GM12892 (cell line): ENCODE measurements at regions not wholly inside any gene's neighbourhood (a gene's known extent, or its start where the extent isn't known, plus 50 kb on each side); places are given as distances from the start of the nearest gene placed in this dataset.

Source experiments
- DNase-seq: peaks from one replicate; pipeline ENCODE4 v3.0.0; 2011; ENCODE audit not compliant: insufficient read length
- FAIRE-seq: peaks from 2 replicates; lab custom pipeline; 2011; peaks lifted over from hg19 to GRCh38; lab: Jason Lieb, UNC
- POLR2A ChIP-seq: IDR thresholded peaks from 2 replicates; pipeline ENCODE4 v1.6.1; 2011; ENCODE audit warnings: low read depth, low read length, control low read depth
- POLR2AphosphoS5 ChIP-seq: IDR thresholded peaks from 2 replicates; pipeline ENCODE4 v1.6.1; 2011; ENCODE audit warnings: low read depth, low read length, control low read depth
- TAF1 ChIP-seq: IDR thresholded peaks from 2 replicates; pipeline ENCODE4 v1.6.1; 2011; ENCODE audit warnings: low read depth, mild to moderate bottlenecking, control low read depth, low read length, borderline replicate concordance

DNA sequence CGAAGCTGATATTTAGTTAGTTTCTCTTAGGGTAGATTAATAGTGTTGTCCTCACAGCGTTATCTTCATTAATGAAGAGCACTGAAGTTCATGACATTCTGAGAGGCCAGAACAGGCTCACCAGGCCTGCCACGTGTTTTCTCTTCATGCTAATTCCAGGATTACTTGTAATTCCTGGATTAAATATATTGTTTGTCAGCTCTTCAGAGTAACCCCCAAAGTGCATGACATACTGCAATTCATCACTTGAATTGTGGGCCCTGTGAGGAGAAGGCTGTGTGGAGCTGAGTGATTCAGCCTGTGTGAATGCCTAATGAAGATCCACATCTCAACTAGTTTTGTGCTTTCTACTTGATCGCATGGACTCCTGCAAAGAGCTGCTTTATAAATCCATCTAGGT is 401.0 kb upstream of the ADAMTSL1 start:
- TF ChIP-seq POLR2AphosphoS5 (no peak), TAF1 (no peak), POLR2A (no peak)
- no peak for FAIRE-seq
- DNase-seq: no peak

DNA sequence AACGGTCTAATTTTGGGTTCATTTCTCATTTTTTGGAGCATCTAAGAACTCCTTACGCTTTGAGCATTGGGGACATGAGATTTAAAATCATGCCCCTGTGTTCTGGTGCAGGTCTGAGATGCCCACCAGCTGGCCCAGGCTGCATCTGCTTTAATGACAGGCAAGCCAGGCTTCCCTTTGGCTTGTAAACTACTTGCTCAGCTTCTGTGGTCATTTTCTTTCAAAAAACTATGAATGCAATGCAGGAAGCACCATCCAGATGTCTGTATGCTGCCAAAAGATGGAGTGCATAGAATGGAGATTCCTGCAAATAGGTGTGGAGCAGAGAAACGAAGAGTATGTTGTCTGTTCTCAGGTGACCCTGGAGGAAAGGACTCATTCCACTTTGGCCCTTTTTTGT is 399.9 kb upstream of the ADAMTSL1 start:
- no peak for TF ChIP-seq POLR2AphosphoS5
- TF ChIP-seq TAF1: no peak
- TF ChIP-seq POLR2A: no peak
- FAIRE-seq (no peak), DNase-seq (no peak)

DNA sequence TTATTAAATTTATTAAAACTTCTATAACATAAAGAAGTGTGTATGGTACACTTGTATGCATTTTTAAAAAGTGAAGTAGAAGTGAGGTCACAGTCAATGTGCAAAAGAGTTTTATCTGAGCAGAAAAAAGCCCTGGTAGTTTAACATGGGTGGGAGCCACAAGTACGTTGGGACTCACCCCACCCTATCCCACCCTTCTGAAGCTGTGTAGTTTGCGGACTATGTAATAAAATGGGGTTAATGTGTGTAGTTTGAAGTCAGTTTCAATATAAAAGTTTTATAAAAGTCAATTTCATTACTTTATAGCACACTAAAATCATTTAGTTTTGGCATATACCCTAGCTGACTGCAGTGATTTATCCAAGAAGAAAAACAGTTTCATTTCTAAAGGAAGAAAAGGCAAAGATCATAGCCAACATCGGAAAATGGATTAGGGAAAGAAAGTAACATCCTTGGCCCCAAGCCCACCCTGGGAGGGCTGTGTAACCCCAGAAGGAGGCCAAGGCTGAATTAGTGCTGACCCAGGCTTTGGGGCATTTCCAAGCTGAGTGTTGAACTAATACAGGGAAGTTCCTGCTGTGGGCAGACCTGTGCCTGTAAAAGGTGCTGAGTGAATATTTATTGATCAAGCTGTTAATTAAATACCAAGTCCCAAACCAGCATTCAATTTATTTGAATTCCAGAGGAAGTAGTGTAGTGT is 398.6 kb upstream of the ADAMTSL1 start:
- TF ChIP-seq TAF1: no peak
- TF ChIP-seq POLR2A: no peak
- no peak for TF ChIP-seq POLR2AphosphoS5
- FAIRE-seq: no peak
- DNase-seq: no peak

DNA sequence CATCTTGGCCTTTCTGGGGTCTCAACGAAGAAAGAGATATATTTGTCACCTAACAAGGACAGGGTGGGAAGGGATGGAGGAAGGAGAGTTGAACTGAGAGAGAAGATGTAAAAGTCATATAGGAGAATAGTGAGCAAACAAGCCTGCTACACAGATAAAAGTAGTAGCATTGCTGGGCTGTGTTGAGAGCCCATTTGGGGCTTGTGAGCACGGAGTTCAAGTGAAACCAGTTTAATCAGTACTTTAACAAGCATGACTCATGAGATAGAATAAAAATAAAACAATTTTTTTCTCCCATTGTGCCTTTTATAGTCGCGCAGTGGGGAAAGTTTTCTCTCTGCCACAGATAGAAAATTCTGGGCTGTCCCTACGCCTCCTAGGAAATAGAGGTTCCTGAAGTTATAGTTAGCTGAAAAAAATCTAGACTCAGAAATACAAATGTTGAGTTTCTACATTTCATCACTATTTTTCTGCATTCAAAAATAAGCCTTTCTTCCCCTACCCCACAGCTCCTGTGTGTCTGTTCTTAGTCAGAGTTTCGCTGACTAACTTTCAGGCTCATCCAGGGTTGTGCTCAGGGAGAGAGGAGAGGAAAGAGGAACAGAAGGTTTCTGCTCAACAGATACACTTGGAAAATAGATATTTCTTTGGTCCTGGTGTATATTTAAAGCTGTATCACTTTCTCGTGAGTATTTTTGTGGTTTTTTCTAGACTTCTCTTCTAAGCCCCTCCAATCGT is 395.8 kb upstream of the ADAMTSL1 start:
- FAIRE-seq: no peak
- DNase-seq: no peak
- TF ChIP-seq POLR2AphosphoS5 (no peak), TAF1 (no peak), POLR2A (no peak)

DNA sequence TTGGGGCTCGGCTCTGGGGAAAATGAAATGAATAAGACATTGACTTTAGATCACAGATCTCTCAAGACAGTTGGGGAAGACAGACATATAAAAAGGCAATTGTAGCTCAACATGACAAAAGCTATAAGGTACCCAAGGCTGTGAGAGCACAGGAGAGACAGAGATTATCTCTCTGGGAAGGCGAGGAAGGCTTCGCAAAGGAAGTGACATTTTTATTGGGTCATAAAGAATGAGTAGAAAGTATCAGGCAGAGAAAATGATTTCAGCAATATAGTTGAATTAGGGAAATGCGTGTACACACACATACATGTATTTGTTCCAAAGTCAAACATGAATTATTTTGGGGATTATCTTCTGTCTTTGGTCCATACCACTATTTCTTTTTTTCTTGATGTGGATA is 381.8 kb upstream of the ADAMTSL1 start:
- no peak for TF ChIP-seq TAF1
- no peak for TF ChIP-seq POLR2A
- DNase-seq (no peak), FAIRE-seq (no peak)

DNA sequence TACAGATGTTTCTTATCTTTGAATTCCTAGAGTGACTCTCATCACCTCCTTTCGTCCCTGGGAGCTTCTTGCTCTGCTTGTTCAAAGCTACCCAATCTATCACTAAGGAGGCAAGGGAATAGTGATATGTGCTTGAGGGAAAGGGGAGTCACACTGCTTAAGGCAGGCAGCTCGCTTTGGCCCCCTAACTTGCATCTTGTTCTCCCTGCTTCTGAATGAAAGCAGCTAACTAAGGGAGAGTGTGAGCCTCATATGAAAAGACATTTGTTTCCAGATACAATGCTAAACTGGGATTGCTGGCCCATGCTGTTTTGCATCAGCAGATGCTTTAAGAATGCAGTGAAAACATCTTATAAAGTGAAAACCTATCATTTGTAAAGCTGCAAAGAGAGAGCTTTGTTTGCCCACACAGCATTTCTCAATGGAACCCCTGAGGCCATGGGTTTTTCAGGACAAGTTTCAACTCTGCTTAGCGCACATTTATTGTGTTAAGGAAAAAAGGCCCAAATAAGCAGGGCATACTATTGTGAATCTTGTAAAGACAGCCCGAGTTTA is 367.9 kb upstream of the ADAMTSL1 start:
- FAIRE-seq: no peak
- no peak for TF ChIP-seq POLR2AphosphoS5
- no peak for TF ChIP-seq POLR2A
- no peak for TF ChIP-seq TAF1
- no peak for DNase-seq

DNA sequence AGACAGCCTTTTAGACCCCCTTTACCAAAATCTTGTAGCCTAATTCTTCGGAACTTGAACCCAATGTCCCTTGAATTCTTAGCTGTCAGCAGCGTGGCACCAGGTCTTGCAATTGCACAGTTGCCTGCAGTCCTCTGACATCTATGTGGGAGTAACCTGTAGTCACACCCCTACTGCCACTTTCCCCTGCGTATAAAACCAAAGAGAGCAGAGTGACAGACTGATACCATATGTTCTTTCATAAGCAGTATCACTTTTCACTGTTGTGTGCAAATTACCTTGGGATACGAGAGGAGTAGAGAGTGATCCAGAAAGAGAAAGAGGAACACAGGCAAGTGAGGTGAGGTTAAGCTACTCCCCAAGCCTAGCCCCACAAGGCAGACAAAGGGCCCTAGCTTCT is 364.3 kb upstream of the ADAMTSL1 start:
- FAIRE-seq: no peak
- TF ChIP-seq TAF1 (no peak), POLR2AphosphoS5 (no peak), POLR2A (no peak)
- no peak for DNase-seq

DNA sequence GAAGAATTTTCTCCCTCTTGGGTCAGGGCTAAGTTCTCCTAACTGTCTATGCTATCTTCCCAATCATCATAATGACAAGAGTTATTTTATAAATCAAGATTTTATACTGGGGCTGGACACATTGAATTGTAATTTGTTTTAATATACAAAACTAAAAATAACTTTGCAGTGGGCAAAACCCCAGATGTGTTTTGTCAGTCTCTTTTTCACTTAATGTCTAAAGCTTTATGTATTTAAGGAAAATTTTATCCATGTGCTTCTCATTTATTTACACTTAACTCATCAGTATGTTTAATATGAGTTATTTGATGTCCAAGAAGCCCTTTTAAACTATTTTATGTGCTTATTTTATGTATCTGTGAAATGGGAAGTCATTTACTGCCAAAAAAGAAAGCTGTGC is 362.8 kb upstream of the ADAMTSL1 start:
- FAIRE-seq (no peak), DNase-seq (no peak)
- no peak for TF ChIP-seq POLR2A
- no peak for TF ChIP-seq POLR2AphosphoS5
- no peak for TF ChIP-seq TAF1

DNA sequence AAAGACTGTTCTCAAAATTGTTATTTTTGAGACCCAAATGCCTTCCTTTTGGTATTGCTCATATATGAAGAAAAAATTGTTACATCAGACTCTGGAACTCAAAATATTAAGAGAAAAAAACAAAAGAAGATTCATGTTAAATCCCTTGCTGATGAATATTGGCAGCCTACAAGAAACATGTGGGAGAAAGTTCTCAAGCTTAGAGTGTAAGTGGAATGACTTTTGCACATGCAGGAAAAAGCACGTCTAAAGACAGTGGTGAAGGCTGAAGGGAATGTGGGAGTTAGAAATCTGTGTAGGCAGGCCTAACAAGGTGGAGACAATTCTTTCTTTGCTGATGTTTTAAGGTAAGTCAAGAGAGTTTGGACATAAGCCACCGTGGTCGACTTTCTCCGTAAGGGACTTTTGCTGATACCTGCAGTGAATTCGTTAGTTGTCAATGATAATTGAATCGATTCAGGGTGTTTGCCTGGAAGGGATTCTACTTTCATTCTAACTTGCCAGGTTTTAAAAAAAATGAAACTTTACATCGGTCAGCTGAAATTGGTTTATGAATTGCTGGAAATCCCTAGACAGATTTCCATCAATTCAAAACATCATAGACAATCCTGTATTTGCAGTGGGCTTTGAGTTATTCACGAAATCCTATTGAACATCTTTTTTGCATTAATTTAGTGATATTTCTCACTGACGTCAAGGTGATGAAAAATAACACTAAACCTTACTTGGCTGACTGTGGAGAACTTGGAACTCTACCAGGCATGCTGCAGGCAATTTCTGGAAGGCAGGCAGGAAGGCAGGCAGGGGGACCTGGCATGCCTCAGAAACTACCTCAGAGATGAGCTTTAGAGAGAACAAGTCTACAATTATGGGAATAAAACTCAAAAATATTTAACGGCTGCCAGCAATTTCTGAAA is 359.1 kb upstream of the ADAMTSL1 start:
- DNase-seq: no peak
- TF ChIP-seq POLR2AphosphoS5 (no peak), TAF1 (no peak), POLR2A (no peak)
- no peak for FAIRE-seq

DNA sequence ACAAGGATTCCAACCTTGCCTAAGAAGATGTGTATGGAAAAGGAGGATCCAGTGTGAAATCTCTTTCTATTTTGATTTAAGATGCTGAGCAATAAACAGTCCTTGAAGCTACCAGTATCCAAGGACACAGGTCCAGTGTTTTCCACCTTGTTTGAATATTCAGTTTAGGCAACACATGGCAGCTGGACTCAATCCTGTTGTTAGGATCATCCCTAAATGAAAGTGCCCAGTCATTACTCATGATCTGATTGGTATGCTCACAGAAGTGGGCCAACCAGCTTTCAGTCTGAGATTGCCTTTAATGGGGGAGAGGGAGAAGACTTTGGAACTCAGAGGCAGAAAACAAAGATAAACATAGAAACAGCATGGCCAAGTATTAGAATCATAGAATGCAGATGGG is 355.7 kb upstream of the ADAMTSL1 start:
- no peak for TF ChIP-seq POLR2AphosphoS5
- TF ChIP-seq POLR2A: no peak
- no peak for TF ChIP-seq TAF1
- no peak for FAIRE-seq
- DNase-seq: no peak

DNA sequence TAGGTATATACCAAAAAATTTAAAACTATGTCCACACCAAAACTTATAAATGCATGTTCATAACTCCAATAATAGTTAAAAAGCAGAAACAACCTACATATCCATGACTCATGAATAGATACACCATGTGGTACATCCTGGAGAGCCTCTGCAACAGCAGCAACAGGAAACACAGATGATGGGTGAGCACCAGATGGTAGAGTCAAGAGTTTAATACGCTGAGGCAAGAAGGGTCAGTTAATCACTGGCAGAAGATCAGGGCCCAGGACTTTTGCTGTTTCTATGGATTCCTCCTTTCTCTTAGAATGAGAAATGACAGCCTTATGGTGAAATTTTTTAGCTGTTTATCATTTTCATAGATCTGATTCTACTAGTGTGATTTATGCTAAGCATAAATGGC is 351.8 kb upstream of the ADAMTSL1 start:
- TF ChIP-seq POLR2A (no peak), TAF1 (no peak), POLR2AphosphoS5 (no peak)
- no peak for FAIRE-seq
- no peak for DNase-seq
